ENCODE measurements at regions not wholly inside any gene's neighbourhood (a gene's known extent, or its start where the extent isn't known, plus 50 kb on each side); places are given as distances from the start of the nearest gene placed in this dataset.

- no peak for DNase-seq
Observed at GRCh38 chr2:220669324-220669723, 902.8 kb downstream of the EPHA4 start.

- DNase-seq = no peak
Observed at GRCh38 chr2:220670511-220670910, 901.6 kb downstream of the EPHA4 start.

- no peak for DNase-seq
Observed at GRCh38 chr2:220673151-220673874, 898.8 kb downstream of the EPHA4 start.

- DNase-seq = no peak
Observed at GRCh38 chr2:220674033-220674432, 898.1 kb downstream of the EPHA4 start.

- no peak for DNase-seq
Observed at GRCh38 chr2:220676695-220677094, 895.4 kb downstream of the EPHA4 start.

GRCh38 chr2:220678943-220679342 lies 893.2 kb downstream of the EPHA4 start:
- DNase-seq = no peak

- DNase-seq = no peak
Observed at GRCh38 chr2:220682616-220683015, 889.5 kb downstream of the EPHA4 start.

GRCh38 chr2:220684099-220684498 lies 888.0 kb downstream of the EPHA4 start:
- no peak for DNase-seq

GRCh38 chr2:220687231-220687843 lies 884.8 kb downstream of the EPHA4 start:
- peak in 46 of 58 donors; percentile 1 to 68 (median 18) for DNase-seq

- no peak for DNase-seq
Observed at GRCh38 chr2:220695397-220696279, 876.5 kb downstream of the EPHA4 start.

- no peak for DNase-seq
Observed at GRCh38 chr2:220696280-220696669, 875.8 kb downstream of the EPHA4 start.

- no peak for DNase-seq
Observed at GRCh38 chr2:220697011-220697410, 875.1 kb downstream of the EPHA4 start.

GRCh38 chr2:220701115-220701514 lies 871.0 kb downstream of the EPHA4 start:
- DNase-seq = no peak

GRCh38 chr2:220703279-220703678 lies 868.8 kb downstream of the EPHA4 start:
- no peak for DNase-seq

- DNase-seq = no peak
Observed at GRCh38 chr2:220704081-220704480, 868.0 kb downstream of the EPHA4 start.

GRCh38 chr2:220704810-220705209 lies 867.3 kb downstream of the EPHA4 start:
- no peak for DNase-seq

GRCh38 chr2:220705678-220706077 lies 866.4 kb downstream of the EPHA4 start:
- no peak for DNase-seq

- DNase-seq = no peak
Observed at GRCh38 chr2:220707261-220707660, 864.8 kb downstream of the EPHA4 start.

- DNase-seq = peak in 17 of 58 donors; percentile 1 to 57 (median 7)
Observed at GRCh38 chr2:220708366-220708765, 863.7 kb downstream of the EPHA4 start.

GRCh38 chr2:220717283-220717682 lies 854.8 kb downstream of the EPHA4 start:
- no peak for DNase-seq

GRCh38 chr2:220736778-220737177 lies 835.3 kb downstream of the EPHA4 start:
- DNase-seq = no peak

- no peak for DNase-seq
Observed at GRCh38 chr2:220743203-220743602, 828.9 kb downstream of the EPHA4 start.
